Neuronal stem cell (in vitro differentiated cells): ENCODE measurements at regions not wholly inside any gene's neighbourhood (a gene's known extent, or its start where the extent isn't known, plus 50 kb on each side); places are given as distances from the start of the nearest gene placed in this dataset.

ENCODE experiments used
- DNase-seq: peaks from one replicate; pipeline ENCODE4 v3.0.0-alpha.2; 2013; ENCODE audit warnings: low spot score
- H2AFZ ChIP-seq: one replicate; pipeline ENCODE4 v1.6.1; 2013; ENCODE audit warnings: mild to moderate bottlenecking, low read length, inconsistent platforms
- H2AK5ac ChIP-seq: 2 replicates; pipeline ENCODE4 v1.6.1; 2013; ENCODE audit warnings: low read depth, mild to moderate bottlenecking, inconsistent platforms, low read length, moderate library complexity, mixed read lengths
- H2BK120ac ChIP-seq: 2 replicates; pipeline ENCODE4 v1.6.1; 2013; ENCODE audit warnings: low read depth, mild to moderate bottlenecking, inconsistent platforms, low read length, moderate library complexity, mixed read lengths
- H2BK12ac ChIP-seq: one replicate; pipeline ENCODE4 v1.6.1; 2013; ENCODE audit warnings: low read length, inconsistent platforms
- H2BK15ac ChIP-seq: 2 replicates; pipeline ENCODE4 v1.6.1; 2013; ENCODE audit warnings: mild to moderate bottlenecking, low read length, inconsistent platforms, mixed read lengths
- H2BK5ac ChIP-seq: one replicate; pipeline ENCODE4 v1.6.1; 2013; ENCODE audit warnings: inconsistent platforms, mild to moderate bottlenecking, low read length, moderate library complexity
- H3K14ac ChIP-seq: one replicate; pipeline ENCODE4 v1.6.1; 2013; ENCODE audit warnings: low read length, inconsistent platforms
- H3K18ac ChIP-seq: 2 replicates; pipeline ENCODE4 v1.6.1; 2013; ENCODE audit warnings: low read length, inconsistent platforms
- H3K23ac ChIP-seq: 2 replicates; pipeline ENCODE4 v1.6.1; 2013; ENCODE audit warnings: low read depth, mild to moderate bottlenecking, mixed read lengths, low read length, inconsistent platforms; ENCODE audit not compliant: poor library complexity
- H3K27ac ChIP-seq: replicated peaks from 3 replicates; pipeline ENCODE4 v1.5.1; 2013; ENCODE audit warnings: low read length, inconsistent platforms
- H3K27me3 ChIP-seq, 3 experiments: 2 replicates each; pipeline ENCODE4 v1.6.1; 2013; ENCODE audit warnings: low read length in 3 of 3, mild to moderate bottlenecking in 2 of 3, inconsistent platforms in 1 of 3, low read depth in 1 of 3, mixed read lengths in 1 of 3, moderate library complexity in 1 of 3; ENCODE audit not compliant: control insufficient read depth in 3 of 3, insufficient read depth in 3 of 3
- H3K36me3 ChIP-seq, 2 donors: replicated peaks in 1 of 2; 2 replicates each; pipeline ENCODE4 v1.6.1; 2013; ENCODE audit warnings: low read length in 2 of 2; ENCODE audit not compliant: control insufficient read depth in 2 of 2, insufficient read depth in 2 of 2
- H3K4ac ChIP-seq: 2 replicates; pipeline ENCODE4 v1.6.1; 2013; ENCODE audit warnings: inconsistent platforms, mild to moderate bottlenecking, low read length, moderate library complexity
- H3K4me1 ChIP-seq, 2 donors: 1 replicate in 1 of 2; 2 replicates in 1 of 2; pipeline ENCODE4 v1.6.1; 2013; ENCODE audit warnings: low read length in 2 of 2, low read depth in 1 of 2; ENCODE audit not compliant: control insufficient read depth in 2 of 2, insufficient read depth in 1 of 2
- H3K4me2 ChIP-seq: one replicate; pipeline ENCODE4 v1.6.1; 2013; ENCODE audit warnings: mild to moderate bottlenecking, low read length, inconsistent platforms; ENCODE audit not compliant: insufficient read depth, poor library complexity, severe bottlenecking
- H3K4me3 ChIP-seq, 2 donors: 2 replicates each; pipeline ENCODE4 v1.5.1; 2013; ENCODE audit warnings: low read length in 2 of 2, mild to moderate bottlenecking in 2 of 2, inconsistent platforms in 1 of 2, moderate library complexity in 1 of 2
- H3K79me1 ChIP-seq: one replicate; pipeline ENCODE4 v1.6.1; 2013; ENCODE audit warnings: low read depth, mild to moderate bottlenecking, inconsistent platforms, low read length, moderate library complexity
- H3K9ac ChIP-seq: one replicate; pipeline ENCODE4 v1.6.1; 2013; ENCODE audit warnings: mild to moderate bottlenecking, low read depth, low read length, inconsistent platforms; ENCODE audit not compliant: poor library complexity
- H3K9me3 ChIP-seq, 2 donors: replicated peaks in 1 of 2; 2 replicates each; pipeline versions ENCODE3 to v1.6.1; 2013; ENCODE audit warnings: low read length in 2 of 2, mild to moderate bottlenecking in 2 of 2, inconsistent platforms in 1 of 2, low read depth in 1 of 2, mixed read lengths in 1 of 2, moderate library complexity in 1 of 2; ENCODE audit not compliant: control insufficient read depth in 2 of 2, insufficient read depth in 1 of 2
- H4K8ac ChIP-seq: one replicate; pipeline ENCODE4 v1.6.1; 2013; ENCODE audit warnings: low read depth, mild to moderate bottlenecking, inconsistent platforms, low read length, moderate library complexity
- H4K91ac ChIP-seq: one replicate; pipeline ENCODE4 v1.6.1; 2013; ENCODE audit warnings: low read length, low read depth, mild to moderate bottlenecking, inconsistent platforms; ENCODE audit not compliant: poor library complexity
- WGBS, 2 donors: extraction: QIAGEN DNeasy Blood & Tissue Kit; methylation state at CpG; one replicate each; pipeline ENCODE4 v1.1.7; 2013; ENCODE audit warnings: missing lambda C conversion rate in 2 of 2, mixed read lengths in 1 of 2; ENCODE audit not compliant: insufficient read length in 2 of 2, insufficient replicate concordance in 1 of 2; ENCODE audit errors: extremely low coverage in 2 of 2; 5-methylcytosine and 5-hydroxymethylcytosine counted together

DNA sequence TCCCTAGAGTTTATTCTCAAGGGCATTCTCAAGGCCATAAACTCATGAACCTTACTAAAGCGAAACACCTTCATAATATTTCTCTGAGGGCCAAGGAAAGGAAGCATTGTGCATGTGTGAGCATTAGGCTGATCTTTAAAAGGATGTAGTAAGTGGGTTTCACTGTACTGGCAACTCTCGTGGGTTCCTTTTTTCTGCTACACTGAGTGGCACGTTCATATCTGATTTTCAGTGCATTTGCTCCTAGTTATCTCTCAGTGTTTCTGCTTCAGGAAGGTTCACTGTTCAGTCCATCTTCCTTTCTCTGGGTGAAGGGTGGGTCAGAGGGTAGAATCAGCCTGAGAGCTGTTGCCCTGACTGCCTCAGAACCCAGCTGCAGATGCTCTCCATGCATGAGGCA, 192.8 kb upstream of the ADGRL2 start:
- no CpG with 5 or more reads among the region's 3 CpGs for WGBS, 2 donors
- peaks cover 0 to 9% of the 10 kb centered on the region in 2 donors for H3K36me3 ChIP-seq
- peak overlapping the region; percentile 65 for H4K8ac ChIP-seq
- H3K18ac ChIP-seq = peak overlapping the region; percentile 31
- H3K27ac ChIP-seq = no peak overlapping the region
- no peak overlapping the region for H2AFZ ChIP-seq
- DNase-seq = no peak
- H2BK5ac ChIP-seq = no peak overlapping the region
- H4K91ac ChIP-seq = no peak overlapping the region
- no peak overlapping the region for H3K23ac ChIP-seq
- peaks cover 0 to 6% of the 10 kb centered on the region in 2 donors for H3K4me1 ChIP-seq
- no peak overlapping the region for H3K9ac ChIP-seq
- no peak overlapping the region for H2BK120ac ChIP-seq
- H2AK5ac ChIP-seq = no peak overlapping the region
- H3K4me3 ChIP-seq = no peak overlapping the region
- peak overlapping the region; percentile 27 for H3K14ac ChIP-seq
- no peak overlapping the region for H3K4me2 ChIP-seq
- H2BK15ac ChIP-seq = no peak overlapping the region
- no peak overlapping the region for H2BK12ac ChIP-seq
- no peak overlapping the region for H3K4ac ChIP-seq
- no peaks in the 10 kb centered on the region for H3K27me3 ChIP-seq
- no peaks in the 10 kb centered on the region for H3K79me1 ChIP-seq
- H3K9me3 ChIP-seq = peaks cover 1 to 17% of the 10 kb centered on the region in 2 donors

DNA sequence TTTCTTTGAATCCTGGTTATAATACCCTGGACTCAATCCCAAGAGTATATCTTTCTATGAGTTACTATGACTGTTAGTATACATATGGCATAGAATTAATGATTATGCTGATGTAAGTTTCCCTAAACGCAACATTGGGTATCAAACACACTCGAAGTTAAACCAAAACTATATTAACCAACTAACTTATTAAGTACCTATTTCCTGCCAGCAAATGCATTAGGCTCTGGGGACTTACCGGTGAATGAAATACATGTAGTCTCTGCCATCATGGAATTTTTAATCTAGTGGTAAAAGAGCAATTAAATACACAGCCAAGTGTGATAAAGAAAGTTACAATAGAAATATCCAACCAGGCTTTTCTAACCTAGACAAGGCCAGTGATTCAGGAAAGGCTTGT, 193.6 kb upstream of the ADGRL2 start:
- H3K9me3 ChIP-seq = peaks cover 1 to 17% of the 10 kb centered on the region in 2 donors
- H3K4me1 ChIP-seq = peaks cover 0 to 6% of the 10 kb centered on the region in 2 donors
- no peak for DNase-seq
- no peak overlapping the region for H3K4me3 ChIP-seq
- H2BK12ac ChIP-seq = no peak overlapping the region
- no peak overlapping the region for H3K4ac ChIP-seq
- H3K9ac ChIP-seq = no peak overlapping the region
- no peak overlapping the region for H2AFZ ChIP-seq
- no peak overlapping the region for H3K14ac ChIP-seq
- no peak overlapping the region for H2AK5ac ChIP-seq
- no CpG with 5 or more reads among the region's 3 CpGs for whole genome bisulfite sequencing, 2 donors
- H3K18ac ChIP-seq = no peak overlapping the region
- no peak overlapping the region for H2BK120ac ChIP-seq
- H3K79me1 ChIP-seq = no peaks in the 10 kb centered on the region
- no peak overlapping the region for H4K8ac ChIP-seq
- no peak overlapping the region for H4K91ac ChIP-seq
- no peak overlapping the region for H3K4me2 ChIP-seq
- H3K27me3 ChIP-seq = no peaks in the 10 kb centered on the region
- H3K23ac ChIP-seq = no peak overlapping the region
- no peak overlapping the region for H3K27ac ChIP-seq
- H2BK5ac ChIP-seq = no peak overlapping the region
- H2BK15ac ChIP-seq = no peak overlapping the region
- H3K36me3 ChIP-seq = peaks cover 0 to 8% of the 10 kb centered on the region in 2 donors

DNA sequence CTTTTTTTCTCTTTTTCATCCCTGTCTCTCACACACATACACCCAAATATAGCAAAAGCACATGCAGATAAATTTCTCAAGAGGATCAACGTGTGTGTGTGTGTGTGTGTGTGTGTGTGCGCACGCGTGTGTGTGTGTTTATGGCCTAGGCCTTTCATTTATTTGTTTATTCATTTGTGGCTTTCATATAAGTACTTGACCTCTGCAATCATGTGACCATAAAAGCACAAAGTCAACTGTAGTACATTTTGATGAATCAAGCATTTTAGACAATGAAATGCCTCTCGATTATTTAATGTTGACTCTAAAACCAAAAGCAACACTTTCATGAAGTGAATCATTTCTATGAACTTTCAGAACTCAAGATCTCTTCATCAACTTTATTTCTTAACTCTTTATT, 194.1 kb upstream of the ADGRL2 start:
- Histone ChIP-seq H3K9ac (no peak overlapping the region), H3K4me2 (no peak overlapping the region), H2BK120ac (no peak overlapping the region), H3K4ac (no peak overlapping the region), H3K36me3 (peaks cover 0 to 7% of the 10 kb centered on the region in 2 donors), H2AK5ac (no peak overlapping the region), H2BK15ac (no peak overlapping the region), H3K14ac (no peak overlapping the region), H2AFZ (no peak overlapping the region), H4K91ac (no peak overlapping the region), H2BK12ac (no peak overlapping the region), H4K8ac (no peak overlapping the region), H3K18ac (no peak overlapping the region), H3K9me3 (peaks cover under 1 to 12% of the 10 kb centered on the region in 2 donors), H2BK5ac (no peak overlapping the region), H3K23ac (no peak overlapping the region), H3K79me1 (no peaks in the 10 kb centered on the region), H3K27ac (no peak overlapping the region), H3K27me3 (no peaks in the 10 kb centered on the region), H3K4me3 (no peak overlapping the region), H3K4me1 (peaks cover 0 to 6% of the 10 kb centered on the region in 2 donors)
- no peak for DNase-seq
- no CpG with 5 or more reads among the region's 5 CpGs for WGBS, 2 donors

DNA sequence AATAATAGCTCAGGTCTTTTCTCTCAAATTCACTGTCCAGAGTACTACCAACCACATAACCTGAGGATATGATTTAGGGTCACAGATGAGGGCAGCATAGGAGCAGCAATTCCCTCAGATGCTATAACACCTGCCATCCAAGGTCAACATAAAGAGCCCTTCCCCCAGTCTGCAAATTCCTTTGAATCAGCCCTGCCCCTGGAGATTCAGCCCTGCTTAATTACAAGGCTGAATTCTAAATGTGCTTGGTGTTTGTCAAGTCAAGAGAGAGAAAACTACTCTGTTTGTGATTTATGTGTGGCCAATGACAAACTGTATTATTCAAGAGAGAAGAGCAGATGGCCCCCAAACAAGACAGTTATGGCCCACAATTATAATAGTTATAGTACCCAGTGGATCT, 195.7 kb upstream of the ADGRL2 start:
- Histone ChIP-seq H3K4me2 (no peak overlapping the region), H2AFZ (no peak overlapping the region), H4K8ac (no peak overlapping the region), H2BK5ac (no peak overlapping the region), H2BK120ac (no peak overlapping the region), H3K27me3 (no peaks in the 10 kb centered on the region), H3K14ac (no peak overlapping the region), H3K27ac (no peak overlapping the region), H2AK5ac (no peak overlapping the region), H3K4me1 (peaks cover 0 to 6% of the 10 kb centered on the region in 2 donors), H3K23ac (no peak overlapping the region), H3K9ac (no peak overlapping the region), H3K18ac (no peak overlapping the region), H2BK12ac (no peak overlapping the region), H3K9me3 (no peaks in the 10 kb centered on the region), H3K36me3 (peaks cover 0 to 7% of the 10 kb centered on the region in 2 donors), H3K79me1 (no peaks in the 10 kb centered on the region), H2BK15ac (no peak overlapping the region), H4K91ac (no peak overlapping the region), H3K4ac (no peak overlapping the region), H3K4me3 (no peak overlapping the region)
- DNase-seq = no peak
